GM10266 (cell line): ENCODE measurements at regions not wholly inside any gene's neighbourhood (a gene's known extent, or its start where the extent isn't known, plus 50 kb on each side); places are given as distances from the start of the nearest gene placed in this dataset.

Experiments
- DNase-seq: peaks from one replicate; pipeline ENCODE4 v3.0.0; 2012; ENCODE audit errors: extremely low spot score
- CTCF ChIP-seq: IDR thresholded peaks from 2 replicates; pipeline ENCODE4 v1.5.1; 2012; ENCODE audit warnings: mild to moderate bottlenecking, low read depth; ENCODE audit not compliant: control insufficient read depth, insufficient read depth; ENCODE audit errors: missing control alignments

GRCh38 chr18:27261769-27262549, 76.9 kb upstream of the CHST9 start:
- TF ChIP-seq CTCF = no peak
- no peak for DNase-seq

- DNase-seq = no peak
- TF ChIP-seq CTCF = no peak
Measured at GRCh38 chr18:27253571-27253970, 68.5 kb upstream of the CHST9 start.

GRCh38 chr18:27250471-27250870, 65.4 kb upstream of the CHST9 start:
- no peak for TF ChIP-seq CTCF
- DNase-seq = no peak

GRCh38 chr18:27249933-27250332, 64.8 kb upstream of the CHST9 start:
- no peak for DNase-seq
- TF ChIP-seq CTCF = no peak

GRCh38 chr18:27244259-27244658, 59.2 kb upstream of the CHST9 start:
- TF ChIP-seq CTCF = no peak
- DNase-seq = no peak

GRCh38 chr18:27242392-27243047, 57.4 kb upstream of the CHST9 start:
- no peak for DNase-seq
- no peak for TF ChIP-seq CTCF

GRCh38 chr18:27240383-27240782, 55.3 kb upstream of the CHST9 start:
- no peak for DNase-seq
- TF ChIP-seq CTCF = no peak
